ENCODE measurements at regions not wholly inside any gene's neighbourhood (a gene's known extent, or its start where the extent isn't known, plus 50 kb on each side); places are given as distances from the start of the nearest gene placed in this dataset.

DNA sequence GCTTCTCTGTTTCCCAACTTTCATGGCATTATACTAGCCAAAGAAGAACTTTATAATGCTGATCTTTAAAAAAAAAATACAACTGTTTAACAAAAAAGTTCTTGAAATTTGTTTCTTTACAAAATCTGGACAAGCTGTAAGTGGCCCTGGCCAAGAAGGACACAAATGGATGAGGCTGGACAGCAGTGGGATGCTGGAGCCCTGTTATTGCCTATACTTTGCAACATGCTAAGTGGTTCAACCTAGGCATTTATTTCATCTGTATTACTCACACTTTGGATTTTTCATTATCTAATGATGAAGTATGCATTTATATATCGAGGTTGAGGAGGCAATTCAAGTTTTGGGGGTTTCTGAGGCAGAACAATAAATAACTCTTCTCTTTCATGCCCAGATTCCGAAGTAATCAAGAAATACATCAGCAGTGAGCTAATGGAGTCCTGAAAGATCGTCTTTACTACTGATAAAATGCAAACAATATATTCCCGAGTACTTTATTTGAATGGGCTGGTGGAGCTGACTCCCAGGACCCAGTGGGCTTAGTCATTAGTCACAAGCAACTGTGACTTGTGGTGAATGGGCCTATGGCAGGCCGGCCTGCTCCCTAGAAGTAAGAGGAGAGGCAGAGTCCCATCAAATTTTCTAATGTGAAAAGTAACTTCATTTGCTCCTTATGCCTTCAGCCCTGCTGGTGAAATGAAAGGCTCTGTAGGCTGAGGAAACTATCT, 177.3 kb upstream of the DPH6 start:
- TF ChIP-seq, protein P1, sequence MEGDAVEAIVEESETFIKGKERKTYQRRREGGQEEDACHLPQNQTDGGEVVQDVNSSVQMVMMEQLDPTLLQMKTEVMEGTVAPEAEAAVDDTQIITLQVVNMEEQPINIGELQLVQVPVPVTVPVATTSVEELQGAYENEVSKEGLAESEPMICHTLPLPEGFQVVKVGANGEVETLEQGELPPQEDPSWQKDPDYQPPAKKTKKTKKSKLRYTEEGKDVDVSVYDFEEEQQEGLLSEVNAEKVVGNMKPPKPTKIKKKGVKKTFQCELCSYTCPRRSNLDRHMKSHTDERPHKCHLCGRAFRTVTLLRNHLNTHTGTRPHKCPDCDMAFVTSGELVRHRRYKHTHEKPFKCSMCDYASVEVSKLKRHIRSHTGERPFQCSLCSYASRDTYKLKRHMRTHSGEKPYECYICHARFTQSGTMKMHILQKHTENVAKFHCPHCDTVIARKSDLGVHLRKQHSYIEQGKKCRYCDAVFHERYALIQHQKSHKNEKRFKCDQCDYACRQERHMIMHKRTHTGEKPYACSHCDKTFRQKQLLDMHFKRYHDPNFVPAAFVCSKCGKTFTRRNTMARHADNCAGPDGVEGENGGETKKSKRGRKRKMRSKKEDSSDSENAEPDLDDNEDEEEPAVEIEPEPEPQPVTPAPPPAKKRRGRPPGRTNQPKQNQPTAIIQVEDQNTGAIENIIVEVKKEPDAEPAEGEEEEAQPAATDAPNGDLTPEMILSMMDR (conservative IDR thresholded peaks at IDR 0.05), result no peak
- TF ChIP-seq EZH2 (IDR thresholded peaks at IDR 0.05; ENCODE audit: low read depth), result no peak

Measured in PC-9 (cell line).